ENCODE measurements at regions not wholly inside any gene's neighbourhood (a gene's known extent, or its start where the extent isn't known, plus 50 kb on each side); places are given as distances from the start of the nearest gene placed in this dataset.

GRCh38 chr4:12879496-12879895 lies 604.6 kb downstream of the RAB28 start:
- TF ChIP-seq CTCF (IDR thresholded peaks at IDR 0.05 in 4 of 5, conservative IDR thresholded peaks at IDR 0.05 in 1 of 5) (no peak), POLR2A (IDR thresholded peaks at IDR 0.05) (no peak)
